Activated naive CD8-positive, alpha-beta T cell treated with anti-CD3 and anti-CD28 coated beads, Interleukin-2, amount 10 ng/mL, durations not matched to agents 7 days and 5 days (primary cell): ENCODE measurements at regions not wholly inside any gene's neighbourhood (a gene's known extent, or its start where the extent isn't known, plus 50 kb on each side); places are given as distances from the start of the nearest gene placed in this dataset.

Experiments
- ATAC-seq: fragments of 150-1000 bp; cut with Tn5 transposase; one replicate; pipeline ENCODE4 v1.10.0; 2021; ENCODE audit warnings: low read depth, moderate library complexity
- POLR2A ChIA-PET: fragments of 350-600 bp; sonication (Branson Sonifier 250); formaldehyde crosslinking; loops from one replicate; lab custom pipeline; 2021; ENCODE audit warnings: antibody characterized with exemption; lab: Charles Lee
- DNase-seq: peaks from one replicate; pipeline ENCODE4 v3.0.0; 2021
- H3K27ac Mint-ChIP-seq: one replicate; pipeline ENCODE4 v1.8.0; 2022; ENCODE audit warnings: mild to moderate bottlenecking, mixed read lengths
- H3K27me3 Mint-ChIP-seq: one replicate; pipeline ENCODE4 v1.8.0; 2022; ENCODE audit warnings: mild to moderate bottlenecking, moderate library complexity, mixed read lengths
- H3K36me3 Mint-ChIP-seq: one replicate; pipeline ENCODE4 v1.8.0; 2021; ENCODE audit warnings: mild to moderate bottlenecking, mixed read lengths
- H3K4me1 Mint-ChIP-seq: one replicate; pipeline ENCODE4 v1.8.0; 2021; ENCODE audit warnings: mixed read lengths
- H3K4me3 Mint-ChIP-seq: one replicate; pipeline ENCODE4 v1.8.0; 2022; ENCODE audit warnings: mild to moderate bottlenecking, moderate library complexity, mixed read lengths
- H3K9me3 Mint-ChIP-seq: one replicate; pipeline ENCODE4 v1.8.0; 2021; ENCODE audit warnings: mixed read lengths

GRCh38 chr16:54508351-54508750 is 221.8 kb upstream of the IRX3 start:
- no peaks in the 10 kb centered on the region for H3K27me3 Mint-ChIP-seq
- DNase-seq (no peak), ATAC-seq (no peak)
- H3K9me3 Mint-ChIP-seq = no peaks in the 10 kb centered on the region
- H3K27ac Mint-ChIP-seq = no peak overlapping the region
- no peak overlapping the region for H3K4me3 Mint-ChIP-seq
- H3K36me3 Mint-ChIP-seq = no peaks in the 10 kb centered on the region
- POLR2A ChIA-PET = no interaction called here
- no peaks in the 10 kb centered on the region for H3K4me1 Mint-ChIP-seq

GRCh38 chr16:54506741-54507500 is 220.3 kb upstream of the IRX3 start:
- ATAC-seq = no peak
- H3K27me3 Mint-ChIP-seq = peaks cover under 1% of the 10 kb centered on the region
- H3K4me1 Mint-ChIP-seq = no peaks in the 10 kb centered on the region
- H3K27ac Mint-ChIP-seq = no peak overlapping the region
- H3K36me3 Mint-ChIP-seq = no peaks in the 10 kb centered on the region
- no peaks in the 10 kb centered on the region for H3K9me3 Mint-ChIP-seq
- POLR2A ChIA-PET = no interaction called here
- DNase-seq = no peak
- no peak overlapping the region for H3K4me3 Mint-ChIP-seq

GRCh38 chr16:54506214-54506580 is 219.6 kb upstream of the IRX3 start:
- Mint-ChIP-seq H3K4me3 (no peak overlapping the region), H3K9me3 (no peaks in the 10 kb centered on the region), H3K4me1 (no peaks in the 10 kb centered on the region), H3K27ac (no peak overlapping the region), H3K36me3 (no peaks in the 10 kb centered on the region), H3K27me3 (peaks cover 2% of the 10 kb centered on the region)
- DNase-seq (no peak), ATAC-seq (no peak)
- POLR2A ChIA-PET = no interaction called here

GRCh38 chr16:54505549-54506213 is 219.1 kb upstream of the IRX3 start:
- H3K27me3 Mint-ChIP-seq = peaks cover 2% of the 10 kb centered on the region
- H3K4me3 Mint-ChIP-seq = no peak overlapping the region
- POLR2A ChIA-PET = no interaction called here
- no peak overlapping the region for H3K27ac Mint-ChIP-seq
- DNase-seq = no peak
- no peak for ATAC-seq
- H3K36me3 Mint-ChIP-seq = no peaks in the 10 kb centered on the region
- H3K9me3 Mint-ChIP-seq = no peaks in the 10 kb centered on the region
- H3K4me1 Mint-ChIP-seq = no peaks in the 10 kb centered on the region

GRCh38 chr16:54504372-54504771 is 217.8 kb upstream of the IRX3 start:
- H3K4me3 Mint-ChIP-seq = no peak overlapping the region

GRCh38 chr16:54503856-54504219 is 217.3 kb upstream of the IRX3 start:
- Mint-ChIP-seq H3K9me3 (no peaks in the 10 kb centered on the region), H3K4me1 (no peaks in the 10 kb centered on the region), H3K27me3 (peaks cover 2% of the 10 kb centered on the region), H3K4me3 (no peak overlapping the region), H3K27ac (no peak overlapping the region), H3K36me3 (no peaks in the 10 kb centered on the region)
- DNase-seq (no peak), ATAC-seq (no peak)
- POLR2A ChIA-PET = no interaction called here

More at GRCh38 chr16:54504372-54504771, 217.8 kb upstream of the IRX3 start:
- no peaks in the 10 kb centered on the region for H3K4me1 Mint-ChIP-seq
- peaks cover 2% of the 10 kb centered on the region for H3K27me3 Mint-ChIP-seq
- no peak for DNase-seq
- no peak overlapping the region for H3K27ac Mint-ChIP-seq
- H3K9me3 Mint-ChIP-seq = no peaks in the 10 kb centered on the region
- no peaks in the 10 kb centered on the region for H3K36me3 Mint-ChIP-seq
- POLR2A ChIA-PET = no interaction called here
- no peak for ATAC-seq

- Mint-ChIP-seq H3K4me1 (no peaks in the 10 kb centered on the region), H3K4me3 (no peak overlapping the region), H3K27ac (no peak overlapping the region), H3K27me3 (peaks cover 2% of the 10 kb centered on the region), H3K36me3 (no peaks in the 10 kb centered on the region), H3K9me3 (peaks cover 1% of the 10 kb centered on the region)
- no peak for ATAC-seq
- POLR2A ChIA-PET = no interaction called here
- no peak for DNase-seq
Observed at GRCh38 chr16:54503011-54503855, 216.6 kb upstream of the IRX3 start.

- H3K4me3 Mint-ChIP-seq = no peak overlapping the region
Observed at GRCh38 chr16:54501797-54502196, 215.2 kb upstream of the IRX3 start.

GRCh38 chr16:54493594-54493993 is 207.0 kb upstream of the IRX3 start:
- no peak for DNase-seq
- no peaks in the 10 kb centered on the region for H3K4me1 Mint-ChIP-seq
- POLR2A ChIA-PET = no interaction called here
- ATAC-seq = no peak
- H3K4me3 Mint-ChIP-seq = no peak overlapping the region
- H3K27me3 Mint-ChIP-seq = peaks cover 4% of the 10 kb centered on the region
- H3K9me3 Mint-ChIP-seq = peaks cover 6% of the 10 kb centered on the region
- H3K27ac Mint-ChIP-seq = no peak overlapping the region
- H3K36me3 Mint-ChIP-seq = no peaks in the 10 kb centered on the region

More at GRCh38 chr16:54501797-54502196, 215.2 kb upstream of the IRX3 start:
- no peak for DNase-seq
- Mint-ChIP-seq H3K36me3 (no peaks in the 10 kb centered on the region), H3K4me1 (no peaks in the 10 kb centered on the region), H3K9me3 (peaks cover 6% of the 10 kb centered on the region), H3K27ac (no peak overlapping the region), H3K27me3 (peaks cover 6% of the 10 kb centered on the region)
- POLR2A ChIA-PET = no interaction called here
- ATAC-seq = no peak

GRCh38 chr16:54493061-54493460 is 206.5 kb upstream of the IRX3 start:
- H3K27ac Mint-ChIP-seq = no peak overlapping the region
- DNase-seq (no peak), ATAC-seq (no peak)
- H3K27me3 Mint-ChIP-seq = peaks cover 4% of the 10 kb centered on the region
- H3K9me3 Mint-ChIP-seq = peaks cover 3% of the 10 kb centered on the region
- no peaks in the 10 kb centered on the region for H3K4me1 Mint-ChIP-seq
- no peak overlapping the region for H3K4me3 Mint-ChIP-seq
- POLR2A ChIA-PET = no interaction called here
- no peaks in the 10 kb centered on the region for H3K36me3 Mint-ChIP-seq

GRCh38 chr16:54490112-54490488 is 203.5 kb upstream of the IRX3 start:
- H3K4me3 Mint-ChIP-seq = no peak overlapping the region
- DNase-seq = no peak
- H3K27me3 Mint-ChIP-seq = no peaks in the 10 kb centered on the region
- H3K27ac Mint-ChIP-seq = no peak overlapping the region
- no peak for ATAC-seq
- H3K36me3 Mint-ChIP-seq = no peaks in the 10 kb centered on the region
- H3K4me1 Mint-ChIP-seq = no peaks in the 10 kb centered on the region
- POLR2A ChIA-PET = no interaction called here
- no peaks in the 10 kb centered on the region for H3K9me3 Mint-ChIP-seq

GRCh38 chr16:54489225-54490111 is 202.9 kb upstream of the IRX3 start:
- no peaks in the 10 kb centered on the region for H3K9me3 Mint-ChIP-seq
- no peak for ATAC-seq
- no peak overlapping the region for H3K27ac Mint-ChIP-seq
- DNase-seq = no peak
- no peaks in the 10 kb centered on the region for H3K36me3 Mint-ChIP-seq
- H3K4me3 Mint-ChIP-seq = no peak overlapping the region
- H3K27me3 Mint-ChIP-seq = no peaks in the 10 kb centered on the region
- no peaks in the 10 kb centered on the region for H3K4me1 Mint-ChIP-seq
- POLR2A ChIA-PET = no interaction called here

GRCh38 chr16:54488729-54489128 is 202.1 kb upstream of the IRX3 start:
- H3K9me3 Mint-ChIP-seq = no peaks in the 10 kb centered on the region
- no peak overlapping the region for H3K27ac Mint-ChIP-seq
- H3K36me3 Mint-ChIP-seq = no peaks in the 10 kb centered on the region
- POLR2A ChIA-PET = no interaction called here
- no peak overlapping the region for H3K4me3 Mint-ChIP-seq
- H3K4me1 Mint-ChIP-seq = no peaks in the 10 kb centered on the region
- DNase-seq (no peak), ATAC-seq (no peak)
- H3K27me3 Mint-ChIP-seq = no peaks in the 10 kb centered on the region
